ENCODE measurements at regions not wholly inside any gene's neighbourhood (a gene's known extent, or its start where the extent isn't known, plus 50 kb on each side); places are given as distances from the start of the nearest gene placed in this dataset.

DNA sequence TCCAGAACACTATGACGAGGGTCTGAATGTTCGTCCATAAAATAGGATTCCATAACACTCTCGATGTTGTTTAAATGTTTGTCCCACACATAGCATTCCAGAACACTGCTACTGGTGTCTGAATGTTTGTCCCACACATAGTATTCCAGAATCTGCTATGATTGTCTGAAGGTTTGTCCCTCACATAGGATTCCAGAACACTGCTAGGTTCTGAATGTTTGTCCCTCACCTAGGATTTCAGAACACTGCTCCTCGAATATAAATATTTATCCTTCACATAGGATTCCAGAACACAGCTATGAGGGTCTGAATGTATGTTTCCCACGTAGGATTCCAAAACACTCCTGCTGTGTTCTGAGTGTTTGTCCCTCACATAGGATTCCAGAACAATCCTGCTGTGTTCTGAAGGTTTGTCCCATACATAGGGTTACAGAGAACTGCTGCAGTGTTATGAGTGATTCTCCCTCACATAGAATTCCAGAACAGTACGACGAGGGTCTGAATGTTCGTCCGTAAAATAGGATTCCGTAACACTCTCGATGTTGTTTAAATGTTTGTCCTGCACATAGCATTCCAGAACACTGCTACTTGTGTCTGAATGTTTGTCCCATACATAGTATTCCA, 215.3 kb downstream of the FOXD4L6 start:
- TF ChIP-seq, protein P1, sequence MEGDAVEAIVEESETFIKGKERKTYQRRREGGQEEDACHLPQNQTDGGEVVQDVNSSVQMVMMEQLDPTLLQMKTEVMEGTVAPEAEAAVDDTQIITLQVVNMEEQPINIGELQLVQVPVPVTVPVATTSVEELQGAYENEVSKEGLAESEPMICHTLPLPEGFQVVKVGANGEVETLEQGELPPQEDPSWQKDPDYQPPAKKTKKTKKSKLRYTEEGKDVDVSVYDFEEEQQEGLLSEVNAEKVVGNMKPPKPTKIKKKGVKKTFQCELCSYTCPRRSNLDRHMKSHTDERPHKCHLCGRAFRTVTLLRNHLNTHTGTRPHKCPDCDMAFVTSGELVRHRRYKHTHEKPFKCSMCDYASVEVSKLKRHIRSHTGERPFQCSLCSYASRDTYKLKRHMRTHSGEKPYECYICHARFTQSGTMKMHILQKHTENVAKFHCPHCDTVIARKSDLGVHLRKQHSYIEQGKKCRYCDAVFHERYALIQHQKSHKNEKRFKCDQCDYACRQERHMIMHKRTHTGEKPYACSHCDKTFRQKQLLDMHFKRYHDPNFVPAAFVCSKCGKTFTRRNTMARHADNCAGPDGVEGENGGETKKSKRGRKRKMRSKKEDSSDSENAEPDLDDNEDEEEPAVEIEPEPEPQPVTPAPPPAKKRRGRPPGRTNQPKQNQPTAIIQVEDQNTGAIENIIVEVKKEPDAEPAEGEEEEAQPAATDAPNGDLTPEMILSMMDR (IDR thresholded peaks at IDR 0.05) = no peak
- TF ChIP-seq POLR2A (IDR thresholded peaks at IDR 0.05) (no peak), EP300 (IDR thresholded peaks at IDR 0.05) (no peak)

Data from ovary (tissue), 3 donors.